A673 (cell line): ENCODE measurements at regions not wholly inside any gene's neighbourhood (a gene's known extent, or its start where the extent isn't known, plus 50 kb on each side); places are given as distances from the start of the nearest gene placed in this dataset.

Experiments
- CTCF ChIP-seq: fragments of 300-800, 200-600 bp; sonication (generic); conservative IDR thresholded peaks from 2 replicates; pipeline ENCODE4 v1.5.1; 2017; ENCODE audit warnings: low read depth, mild to moderate bottlenecking, antibody characterized with exemption, low read length, moderate library complexity, mixed read lengths
- EZH2 ChIP-seq: fragments of 200-600 bp; sonication (generic); IDR thresholded peaks from 2 replicates; pipeline ENCODE4 v1.6.1; 2017; ENCODE audit warnings: borderline replicate concordance, low read depth, mild to moderate bottlenecking, mixed read lengths, antibody characterized with exemption, low read length; ENCODE audit not compliant: poor library complexity, severe bottlenecking

- TF ChIP-seq CTCF (no peak), EZH2 (no peak)
Observed at GRCh38 chr3:25191673-25192072, 236.4 kb upstream of the RARB start.
